Natural killer cell (primary cell): ENCODE measurements at regions not wholly inside any gene's neighbourhood (a gene's known extent, or its start where the extent isn't known, plus 50 kb on each side); places are given as distances from the start of the nearest gene placed in this dataset.

Experiments
- ATAC-seq, 3 donors: fragments of 150-1000 bp in 2 of 3; fragments of 200-7000 bp in 1 of 3; cut with Tn5 transposase; 1 replicate in 1 of 3; 2 replicates in 2 of 3; pipeline ENCODE4 v1.10.0; 2021; ENCODE audit warnings: mild to moderate bottlenecking in 2 of 3, moderate library complexity in 2 of 3
- DNase-seq, 2 donors: peaks; one replicate each; pipeline versions ENCODE4 v3.0.0 to v3.0.0-alpha.2; 2013 to 2021; ENCODE audit warnings: mixed read lengths in 1 of 2
- H3K27ac ChIP-seq: one replicate; pipeline ENCODE4 v1.5.1; 2013; ENCODE audit warnings: mild to moderate bottlenecking, low read length
- H3K27me3 ChIP-seq: one replicate; pipeline ENCODE4 v1.6.1; 2013; ENCODE audit warnings: low read length; ENCODE audit not compliant: control insufficient read depth, insufficient read depth
- H3K36me3 ChIP-seq: one replicate; pipeline ENCODE4 v1.6.1; 2013; ENCODE audit warnings: low read length; ENCODE audit not compliant: control insufficient read depth, insufficient read depth
- H3K4me1 ChIP-seq: one replicate; pipeline ENCODE4 v1.6.1; 2013; ENCODE audit warnings: low read length; ENCODE audit not compliant: control insufficient read depth, insufficient read depth
- H3K4me3 ChIP-seq: one replicate; pipeline ENCODE4 v1.5.1; 2013; ENCODE audit warnings: low read length
- H3K9me3 ChIP-seq: one replicate; pipeline ENCODE4 v1.6.1; 2013; ENCODE audit warnings: low read length; ENCODE audit not compliant: control insufficient read depth, insufficient read depth
- H3K27ac Mint-ChIP-seq, 2 donors: one replicate each; pipeline ENCODE4 v1.8.0; 2022; ENCODE audit warnings: mild to moderate bottlenecking in 2 of 2, mixed read lengths in 2 of 2, moderate library complexity in 1 of 2
- H3K27me3 Mint-ChIP-seq, 2 donors: one replicate each; pipeline ENCODE4 v1.8.0; 2022; ENCODE audit warnings: low read depth in 2 of 2, mixed read lengths in 2 of 2
- H3K36me3 Mint-ChIP-seq: one replicate; pipeline ENCODE4 v1.8.0; 2022; ENCODE audit warnings: mixed read lengths
- H3K4me1 Mint-ChIP-seq, 2 donors: one replicate each; pipeline ENCODE4 v1.8.0; 2022; ENCODE audit warnings: mixed read lengths in 2 of 2
- H3K4me3 Mint-ChIP-seq: one replicate; pipeline ENCODE4 v1.8.0; 2022; ENCODE audit warnings: mild to moderate bottlenecking, moderate library complexity, mixed read lengths
- H3K9me3 Mint-ChIP-seq, 2 donors: one replicate each; pipeline ENCODE4 v1.8.0; 2022; ENCODE audit warnings: mixed read lengths in 2 of 2
- WGBS: methylation state at CpG from one replicate; pipeline ENCODE4 v1.1.7; 2013; ENCODE audit warnings: missing lambda C conversion rate; ENCODE audit not compliant: insufficient coverage; 5-methylcytosine and 5-hydroxymethylcytosine counted together
- intact Hi-C: fragments of 100-400 bp; cut with micrococcal nuclease; formaldehyde crosslinking; loops from one replicate; pipeline ENCODE4 v1.14.2; 2022
- TF ChIP-seq, protein P1 (sequence below): fragments of 200-600 bp; IDR thresholded peaks from one replicate; pipeline ENCODE4 v1.8.0; 2022; ENCODE audit warnings: antibody characterized with exemption

- Mint-ChIP-seq H3K4me3 (no peak overlapping the region), H3K9me3 (peaks cover 2 to 5% of the 10 kb centered on the region in 2 donors), H3K4me1 (no peaks in the 10 kb centered on the region)
These were observed 293.9 kb downstream of the KCNC2 start for GRCh38 chr12:74915718-74916117.

DNA sequence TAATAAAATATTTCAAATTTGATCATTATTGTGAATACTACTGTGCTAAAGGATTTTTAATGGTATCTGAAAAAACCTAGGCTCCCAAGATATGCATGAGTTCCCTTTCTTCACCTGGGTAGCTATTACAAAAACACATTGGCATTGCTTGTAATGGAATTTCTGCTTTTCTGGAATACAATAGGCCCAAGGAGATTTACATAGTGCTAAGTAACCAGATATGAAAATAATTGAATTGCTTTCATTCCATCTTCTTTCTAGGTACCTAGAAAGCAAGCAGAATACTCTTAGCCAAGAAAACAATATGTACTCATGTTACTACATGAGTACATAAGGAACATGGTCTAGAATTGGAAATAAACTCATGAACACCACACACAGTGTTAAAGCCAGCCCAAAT lies 291.9 kb downstream of the KCNC2 start:
- Histone ChIP-seq H3K4me1 (no peaks in the 10 kb centered on the region), H3K4me3 (no peak overlapping the region), H3K36me3 (no peaks in the 10 kb centered on the region), H3K9me3 (peaks cover 3% of the 10 kb centered on the region), H3K27me3 (no peaks in the 10 kb centered on the region), H3K27ac (no peak overlapping the region)
- Mint-ChIP-seq H3K27ac (no peak overlapping the region), H3K4me3 (no peak overlapping the region), H3K9me3 (peaks cover 5 to 9% of the 10 kb centered on the region in 2 donors), H3K27me3 (no peaks in the 10 kb centered on the region), H3K4me1 (no peaks in the 10 kb centered on the region), H3K36me3 (no peaks in the 10 kb centered on the region)
- intact Hi-C loops: no loop called here
- DNase-seq: no peak
- no peak for ATAC-seq
- TF ChIP-seq, protein P1, sequence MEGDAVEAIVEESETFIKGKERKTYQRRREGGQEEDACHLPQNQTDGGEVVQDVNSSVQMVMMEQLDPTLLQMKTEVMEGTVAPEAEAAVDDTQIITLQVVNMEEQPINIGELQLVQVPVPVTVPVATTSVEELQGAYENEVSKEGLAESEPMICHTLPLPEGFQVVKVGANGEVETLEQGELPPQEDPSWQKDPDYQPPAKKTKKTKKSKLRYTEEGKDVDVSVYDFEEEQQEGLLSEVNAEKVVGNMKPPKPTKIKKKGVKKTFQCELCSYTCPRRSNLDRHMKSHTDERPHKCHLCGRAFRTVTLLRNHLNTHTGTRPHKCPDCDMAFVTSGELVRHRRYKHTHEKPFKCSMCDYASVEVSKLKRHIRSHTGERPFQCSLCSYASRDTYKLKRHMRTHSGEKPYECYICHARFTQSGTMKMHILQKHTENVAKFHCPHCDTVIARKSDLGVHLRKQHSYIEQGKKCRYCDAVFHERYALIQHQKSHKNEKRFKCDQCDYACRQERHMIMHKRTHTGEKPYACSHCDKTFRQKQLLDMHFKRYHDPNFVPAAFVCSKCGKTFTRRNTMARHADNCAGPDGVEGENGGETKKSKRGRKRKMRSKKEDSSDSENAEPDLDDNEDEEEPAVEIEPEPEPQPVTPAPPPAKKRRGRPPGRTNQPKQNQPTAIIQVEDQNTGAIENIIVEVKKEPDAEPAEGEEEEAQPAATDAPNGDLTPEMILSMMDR: no peak

More at GRCh38 chr12:74915718-74916117, 293.9 kb downstream of the KCNC2 start:
- H3K4me1 ChIP-seq: no peaks in the 10 kb centered on the region
- intact Hi-C loops: no loop called here
- no peak overlapping the region for H3K4me3 ChIP-seq
- Mint-ChIP-seq H3K27me3 (no peaks in the 10 kb centered on the region), H3K36me3 (no peaks in the 10 kb centered on the region), H3K27ac (no peak overlapping the region)
- DNase-seq (no peak), ATAC-seq (no peak)
- no peaks in the 10 kb centered on the region for H3K27me3 ChIP-seq
- TF ChIP-seq, protein P1: no peak
- no peak overlapping the region for H3K27ac ChIP-seq
- no peaks in the 10 kb centered on the region for H3K36me3 ChIP-seq
- H3K9me3 ChIP-seq: no peaks in the 10 kb centered on the region

DNA sequence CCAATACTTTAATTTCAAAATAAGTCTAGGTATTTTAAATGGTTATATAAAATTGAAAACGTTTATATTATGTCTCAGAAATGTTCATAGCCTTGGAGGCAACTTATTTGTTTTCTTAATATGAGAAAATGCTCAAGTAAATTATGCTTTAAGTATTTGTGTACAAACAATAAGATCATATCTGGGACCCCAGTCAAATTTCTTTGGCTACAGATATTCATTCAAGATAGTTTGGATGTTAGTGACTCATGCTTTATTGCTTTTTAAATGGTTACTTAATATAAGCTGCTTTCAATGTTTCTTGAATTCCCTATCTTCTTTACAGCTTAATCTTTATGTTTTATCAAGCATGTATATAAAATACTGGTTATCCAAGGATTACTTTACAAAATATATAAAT lies 291.3 kb downstream of the KCNC2 start:
- no peak for ATAC-seq
- no peak overlapping the region for H3K27ac ChIP-seq
- H3K4me3 ChIP-seq: no peak overlapping the region
- H3K27me3 Mint-ChIP-seq: no peaks in the 10 kb centered on the region
- no peaks in the 10 kb centered on the region for H3K27me3 ChIP-seq
- peaks cover 8% of the 10 kb centered on the region for H3K9me3 ChIP-seq
- no peaks in the 10 kb centered on the region for H3K4me1 ChIP-seq
- intact Hi-C loops: no loop called here
- no peaks in the 10 kb centered on the region for H3K36me3 ChIP-seq
- H3K4me3 Mint-ChIP-seq: no peak overlapping the region
- TF ChIP-seq, protein P1: no peak
- H3K36me3 Mint-ChIP-seq: no peaks in the 10 kb centered on the region
- DNase-seq: no peak
- H3K9me3 Mint-ChIP-seq: peaks cover 8 to 10% of the 10 kb centered on the region in 2 donors
- no peak overlapping the region for H3K27ac Mint-ChIP-seq
- WGBS: no CpG with 5 or more reads among the region's 1 CpG
- H3K4me1 Mint-ChIP-seq: no peaks in the 10 kb centered on the region

GRCh38 chr12:74922117-74922516 lies 287.5 kb downstream of the KCNC2 start:
- H3K9me3 ChIP-seq: peaks cover 8% of the 10 kb centered on the region
- ATAC-seq: no peak
- 50% methylated on average over 1 of the region's 1 CpG for whole genome bisulfite sequencing

More at GRCh38 chr12:74922117-74922516, 287.5 kb downstream of the KCNC2 start:
- no peaks in the 10 kb centered on the region for H3K4me1 ChIP-seq
- intact Hi-C loops: no loop called here
- H3K27ac ChIP-seq: no peak overlapping the region
- H3K27me3 ChIP-seq: no peaks in the 10 kb centered on the region
- Mint-ChIP-seq H3K4me3 (no peak overlapping the region), H3K4me1 (no peaks in the 10 kb centered on the region), H3K9me3 (peaks cover 14 to 15% of the 10 kb centered on the region in 2 donors), H3K36me3 (no peaks in the 10 kb centered on the region), H3K27me3 (no peaks in the 10 kb centered on the region), H3K27ac (no peak overlapping the region)
- H3K36me3 ChIP-seq: no peaks in the 10 kb centered on the region
- DNase-seq: no peak
- no peak overlapping the region for H3K4me3 ChIP-seq
- TF ChIP-seq, protein P1: no peak
